SK-N-SH treated with all-trans-retinoic acid at 6 μM for 48 hours (cell line): ENCODE measurements at regions not wholly inside any gene's neighbourhood (a gene's known extent, or its start where the extent isn't known, plus 50 kb on each side); places are given as distances from the start of the nearest gene placed in this dataset.

ENCODE experiments used
- ATAC-seq: fragments of 200-7000 bp; cut with Tn5 transposase; 3 replicates; pipeline ENCODE4 v1.9.1; 2020; ENCODE audit warnings: mild to moderate bottlenecking, moderate library complexity
- ARNTL ChIP-seq: fragments of 450-650 bp; formaldehyde crosslinking; IDR thresholded peaks from 2 replicates; pipeline ENCODE4 v1.5.0; 2020; ENCODE audit warnings: low read depth, mild to moderate bottlenecking, moderate library complexity, borderline replicate concordance
- BACH2 ChIP-seq: fragments of 250-450 bp; sonication (Bioruptor Pico); IDR thresholded peaks from 2 replicates; pipeline ENCODE4 v1.9.0; 2021; ENCODE audit warnings: mild to moderate bottlenecking, borderline replicate concordance
- CREB5 ChIP-seq: fragments of 250-450 bp; sonication (Bioruptor Pico); IDR thresholded peaks from 2 replicates; pipeline ENCODE4 v1.5.1; 2020; ENCODE audit warnings: low read depth, mild to moderate bottlenecking, moderate library complexity
- CSDC2 ChIP-seq: fragments of 250-450 bp; sonication (Bioruptor Pico); IDR thresholded peaks from 2 replicates; pipeline ENCODE4 v1.5.0; 2020; ENCODE audit warnings: mild to moderate bottlenecking, moderate library complexity
- CSRNP3 ChIP-seq: fragments of 250-450 bp; sonication (Bioruptor Pico); IDR thresholded peaks from 2 replicates; pipeline ENCODE4 v1.5.1; 2021; ENCODE audit warnings: mild to moderate bottlenecking, moderate library complexity
- ESRRG ChIP-seq: fragments of 250-450 bp; sonication (Bioruptor Pico); IDR thresholded peaks from 2 replicates; pipeline ENCODE4 v1.6.1; 2021; ENCODE audit warnings: mild to moderate bottlenecking
- GLIS3 ChIP-seq: fragments of 250-450 bp; sonication (Bioruptor Pico); IDR thresholded peaks from 2 replicates; pipeline ENCODE4 v1.5.0; 2020; ENCODE audit warnings: mild to moderate bottlenecking, moderate library complexity
- ISL1 ChIP-seq: fragments of 250-450 bp; sonication (Bioruptor Pico); IDR thresholded peaks from 2 replicates; pipeline ENCODE4 v2.1.2; 2022; ENCODE audit warnings: mild to moderate bottlenecking, moderate library complexity
- OSR1 ChIP-seq: fragments of 250-450 bp; sonication (Bioruptor Pico); IDR thresholded peaks from 2 replicates; pipeline ENCODE4 v1.8.0; 2022; ENCODE audit warnings: moderate library complexity, mild to moderate bottlenecking, inconsistent platforms
- PATZ1 ChIP-seq: fragments of 250-450 bp; sonication (Bioruptor Pico); IDR thresholded peaks from 2 replicates; pipeline ENCODE4 v1.8.0; 2020; ENCODE audit warnings: mild to moderate bottlenecking, moderate library complexity, borderline replicate concordance
- POU6F1 ChIP-seq: fragments of 250-450 bp; sonication (Bioruptor Pico); IDR thresholded peaks from 2 replicates; pipeline ENCODE4 v1.8.0; 2021; ENCODE audit warnings: low read depth, mild to moderate bottlenecking, moderate library complexity, borderline replicate concordance
- PPARA ChIP-seq: fragments of 250-450 bp; sonication (Bioruptor Pico); IDR thresholded peaks from 2 replicates; pipeline ENCODE4 v1.5.0; 2020; ENCODE audit warnings: mild to moderate bottlenecking, borderline replicate concordance
- RARB ChIP-seq: fragments of 250-450 bp; sonication (Bioruptor Pico); IDR thresholded peaks from 2 replicates; pipeline ENCODE4 v1.8.0; 2021; ENCODE audit warnings: mild to moderate bottlenecking, moderate library complexity
- SNAI2 ChIP-seq: fragments of 250-450 bp; sonication (Bioruptor Pico); IDR thresholded peaks from 2 replicates; pipeline ENCODE4 v1.5.0; 2020; ENCODE audit warnings: mild to moderate bottlenecking, moderate library complexity
- TCF4 ChIP-seq: fragments of 250-450 bp; sonication (Bioruptor Pico); IDR thresholded peaks from 2 replicates; pipeline ENCODE4 v1.8.0; 2021; ENCODE audit warnings: mild to moderate bottlenecking, moderate library complexity, borderline replicate concordance
- TOX ChIP-seq: fragments of 250-450 bp; sonication (Bioruptor Pico); IDR thresholded peaks from 2 replicates; pipeline ENCODE4 v1.8.0; 2021; ENCODE audit warnings: mild to moderate bottlenecking, moderate library complexity, borderline replicate concordance
- ZFP3 ChIP-seq: fragments of 250-450 bp; sonication (Bioruptor Pico); IDR thresholded peaks from 2 replicates; pipeline ENCODE4 v1.5.0; 2020; ENCODE audit warnings: mild to moderate bottlenecking, moderate library complexity
- TF ChIP-seq, protein P1 (sequence below): fragments of 250-450 bp; sonication (Bioruptor Pico); IDR thresholded peaks from 2 replicates; pipeline ENCODE4 v1.5.0; 2020; ENCODE audit warnings: mild to moderate bottlenecking, moderate library complexity

GRCh38 chr5:21221616-21222015, 1233.6 kb upstream of the CDH18 start:
- ATAC-seq, result no peak
- TF ChIP-seq PATZ1 (no peak), GLIS3 (no peak), PPARA (CRISPR knock-in tag) (no peak), POU6F1 (CRISPR knock-in tag) (no peak), CSDC2 (CRISPR knock-in tag) (no peak), CREB5 (CRISPR knock-in tag) (no peak), BACH2 (CRISPR knock-in tag) (no peak)
- TF ChIP-seq, protein P1, sequence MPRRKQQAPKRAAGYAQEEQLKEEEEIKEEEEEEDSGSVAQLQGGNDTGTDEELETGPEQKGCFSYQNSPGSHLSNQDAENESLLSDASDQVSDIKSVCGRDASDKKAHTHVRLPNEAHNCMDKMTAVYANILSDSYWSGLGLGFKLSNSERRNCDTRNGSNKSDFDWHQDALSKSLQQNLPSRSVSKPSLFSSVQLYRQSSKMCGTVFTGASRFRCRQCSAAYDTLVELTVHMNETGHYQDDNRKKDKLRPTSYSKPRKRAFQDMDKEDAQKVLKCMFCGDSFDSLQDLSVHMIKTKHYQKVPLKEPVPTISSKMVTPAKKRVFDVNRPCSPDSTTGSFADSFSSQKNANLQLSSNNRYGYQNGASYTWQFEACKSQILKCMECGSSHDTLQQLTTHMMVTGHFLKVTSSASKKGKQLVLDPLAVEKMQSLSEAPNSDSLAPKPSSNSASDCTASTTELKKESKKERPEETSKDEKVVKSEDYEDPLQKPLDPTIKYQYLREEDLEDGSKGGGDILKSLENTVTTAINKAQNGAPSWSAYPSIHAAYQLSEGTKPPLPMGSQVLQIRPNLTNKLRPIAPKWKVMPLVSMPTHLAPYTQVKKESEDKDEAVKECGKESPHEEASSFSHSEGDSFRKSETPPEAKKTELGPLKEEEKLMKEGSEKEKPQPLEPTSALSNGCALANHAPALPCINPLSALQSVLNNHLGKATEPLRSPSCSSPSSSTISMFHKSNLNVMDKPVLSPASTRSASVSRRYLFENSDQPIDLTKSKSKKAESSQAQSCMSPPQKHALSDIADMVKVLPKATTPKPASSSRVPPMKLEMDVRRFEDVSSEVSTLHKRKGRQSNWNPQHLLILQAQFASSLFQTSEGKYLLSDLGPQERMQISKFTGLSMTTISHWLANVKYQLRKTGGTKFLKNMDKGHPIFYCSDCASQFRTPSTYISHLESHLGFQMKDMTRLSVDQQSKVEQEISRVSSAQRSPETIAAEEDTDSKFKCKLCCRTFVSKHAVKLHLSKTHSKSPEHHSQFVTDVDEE (CRISPR knock-in tag), result no peak
- TF ChIP-seq, all 23 proteins: peak for 0

DNA sequence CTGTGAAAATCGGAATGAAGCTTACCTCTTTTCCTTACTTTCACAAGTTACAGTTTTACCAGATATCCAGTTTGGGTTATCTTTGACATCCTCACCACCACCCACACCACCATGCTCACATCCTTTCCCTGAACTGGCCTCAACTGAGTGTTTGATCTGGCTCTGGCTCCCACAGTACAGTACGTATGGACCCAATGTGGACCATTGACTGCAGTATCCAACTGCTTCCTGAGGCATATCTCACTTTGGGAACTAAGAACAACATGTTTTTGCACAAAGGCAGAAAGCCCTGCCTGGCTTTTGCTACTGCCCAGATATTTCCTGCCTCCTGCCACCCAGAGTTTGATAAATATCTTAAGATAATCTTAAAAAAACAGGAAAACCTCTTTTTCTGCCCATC, 1232.0 kb upstream of the CDH18 start:
- ATAC-seq, result no peak

DNA sequence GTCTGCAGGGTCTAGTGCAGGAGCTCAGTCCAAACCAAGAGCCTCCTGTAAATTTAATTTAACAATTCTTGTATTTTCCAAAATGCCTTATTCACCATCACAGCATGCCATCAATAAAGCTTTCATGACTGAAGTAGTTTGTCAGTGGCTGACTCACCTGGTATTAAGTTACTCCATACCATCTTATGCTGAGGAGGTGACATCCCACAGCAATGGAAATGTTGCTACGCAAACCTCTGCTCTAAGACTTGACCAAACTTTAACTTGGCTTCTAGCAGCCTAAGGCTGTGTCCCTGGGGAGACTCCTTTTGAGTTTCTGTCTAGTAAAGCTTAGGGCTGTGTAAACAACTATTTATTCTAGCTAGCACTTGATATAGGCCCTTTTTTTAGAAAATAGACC, 1231.3 kb upstream of the CDH18 start:
- peak; percentile 40; the same call in 2 of the 3 replicates for ATAC-seq
- TF ChIP-seq GLIS3 (no peak), PPARA (CRISPR knock-in tag) (no peak), ISL1 (CRISPR knock-in tag) (no peak), RARB (no peak), TCF4 (CRISPR knock-in tag) (no peak), ZFP3 (CRISPR knock-in tag) (no peak), ARNTL (CRISPR knock-in tag) (no peak), OSR1 (CRISPR knock-in tag) (no peak), CREB5 (CRISPR knock-in tag) (no peak), TOX (no peak), BACH2 (CRISPR knock-in tag) (no peak), SNAI2 (CRISPR knock-in tag) (no peak), CSRNP3 (CRISPR knock-in tag) (no peak), CSDC2 (CRISPR knock-in tag) (no peak)

More for the DNA sequence above, 1232.0 kb upstream of the CDH18 start:
- TF ChIP-seq ESRRG, result no peak
- peak; percentile 63; the same call in 1 of the 2 replicates for TF ChIP-seq TCF4 (CRISPR knock-in tag)

GRCh38 chr5:21212026-21212425, 1224.0 kb upstream of the CDH18 start:
- no peak for ATAC-seq
- TF ChIP-seq, protein P1 (CRISPR knock-in tag), result no peak
- TF ChIP-seq POU6F1 (CRISPR knock-in tag) (no peak), PPARA (CRISPR knock-in tag) (no peak), TOX (no peak), CREB5 (CRISPR knock-in tag) (no peak), GLIS3 (no peak), OSR1 (CRISPR knock-in tag) (no peak)
